K562 (cell line): ENCODE measurements at regions not wholly inside any gene's neighbourhood (a gene's known extent, or its start where the extent isn't known, plus 50 kb on each side); places are given as distances from the start of the nearest gene placed in this dataset.

Source experiments
- HDAC2 ChIP-seq: fragments of 450-650 bp; IDR thresholded peaks from 2 replicates; pipeline ENCODE4 v1.6.1; 2016; ENCODE audit warnings: mild to moderate bottlenecking
- HEY1 ChIP-seq: fragments of 250-450 bp; sonication (Bioruptor Pico); IDR thresholded peaks from 2 replicates; pipeline ENCODE4 v1.5.0; 2020; ENCODE audit warnings: mild to moderate bottlenecking, moderate library complexity, borderline replicate concordance
- MAZ ChIP-seq, 2 experiments: fragments of 450-650 bp in 1 of 2; sonication (generic) in 1 of 2; formaldehyde crosslinking; IDR thresholded peaks in 1 of 2; conservative IDR thresholded peaks in 1 of 2; 2 replicates each; pipeline versions ENCODE4 v1.4.0 to v1.5.0; 2020; ENCODE audit warnings: mild to moderate bottlenecking in 1 of 2, missing genetic modification reagents in 1 of 2
- POLR2A ChIP-seq: fragments of 450-650 bp; conservative IDR thresholded peaks from 2 replicates; pipeline ENCODE4 v1.6.1; 2016
- SP1 ChIP-seq: sonication (generic); formaldehyde crosslinking; IDR thresholded peaks from 2 replicates; pipeline ENCODE4 v1.8.1; 2022; ENCODE audit warnings: mild to moderate bottlenecking, missing genetic modification reagents
- TCF7L2 ChIP-seq: fragments of 150-350 bp; IDR thresholded peaks from 2 replicates; pipeline ENCODE4 v1.6.1; 2016; ENCODE audit warnings: low read depth, mild to moderate bottlenecking, low read length, moderate library complexity
- TOE1 ChIP-seq, 2 experiments: fragments of 450-650 bp in 1 of 2; sonication (generic) in 1 of 2; formaldehyde crosslinking in 1 of 2; IDR thresholded peaks; 2 replicates each; pipeline versions ENCODE4 v1.7.1 to v1.8.0; 2016 to 2022; ENCODE audit warnings: borderline replicate concordance in 2 of 2, mild to moderate bottlenecking in 2 of 2, antibody characterized with exemption in 1 of 2, inconsistent platforms in 1 of 2, low read depth in 1 of 2, missing genetic modification reagents in 1 of 2, moderate library complexity in 1 of 2
- ZNF280B ChIP-seq: fragments of 250-450 bp; sonication (Bioruptor Pico); IDR thresholded peaks from 2 replicates; pipeline ENCODE4 v1.5.1; 2021; ENCODE audit warnings: mild to moderate bottlenecking
- ZNF507 ChIP-seq: conservative IDR thresholded peaks from 2 replicates; pipeline ENCODE4 v1.6.1; 2017; ENCODE audit warnings: missing genetic modification characterization, missing compliant biosample characterization

GRCh38 chr4:183388777-183389176 is 55.7 kb upstream of the CDKN2AIP start:
- no peak for TF ChIP-seq ZNF507
- TF ChIP-seq HEY1: no peak
- no peak for TF ChIP-seq POLR2A
- TF ChIP-seq TOE1 (IDR thresholded peaks at IDR 0.05; ENCODE audit: borderline replicate concordance): no peak
- no peak for TF ChIP-seq TOE1 (CRISPR knock-in tag; IDR thresholded peaks at IDR 0.05; ENCODE audit: borderline replicate concordance, low read depth)
- TF ChIP-seq MAZ (CRISPR knock-in tag; conservative IDR thresholded peaks at IDR 0.05 in 1 of 2, IDR thresholded peaks at IDR 0.05 in 1 of 2): no peak
- no peak for TF ChIP-seq HDAC2
- TF ChIP-seq SP1 (CRISPR knock-in tag): no peak
- no peak for TF ChIP-seq ZNF280B
- no peak for TF ChIP-seq TCF7L2
